Liver (tissue), 8 donors: ENCODE measurements at regions not wholly inside any gene's neighbourhood (a gene's known extent, or its start where the extent isn't known, plus 50 kb on each side); places are given as distances from the start of the nearest gene placed in this dataset.

Experiments used
- DNase-seq: peaks from one replicate; pipeline ENCODE4 v3.0.0-alpha.2; 2017; ENCODE audit warnings: low spot score
- H3K27ac ChIP-seq, 2 donors: one replicate each; pipeline ENCODE4 v1.7.0; 2013; ENCODE audit warnings: inconsistent platforms in 2 of 2, low read length in 2 of 2, control low read depth in 1 of 2, low read depth in 1 of 2, mild to moderate bottlenecking in 1 of 2
- H3K27me3 ChIP-seq, 4 donors: one replicate each; pipeline versions ENCODE4 v1.6.1 to v1.7.0; 2013; ENCODE audit warnings: low read length in 3 of 4, inconsistent platforms in 1 of 4, mild to moderate bottlenecking in 1 of 4, moderate library complexity in 1 of 4; ENCODE audit not compliant: control insufficient read depth in 4 of 4, insufficient read depth in 4 of 4
- H3K36me3 ChIP-seq, 4 donors: one replicate each; pipeline versions ENCODE4 v1.6.1 to v1.7.0; 2013; ENCODE audit warnings: low read length in 3 of 4, mild to moderate bottlenecking in 3 of 4, low read depth in 1 of 4, moderate library complexity in 1 of 4; ENCODE audit not compliant: control insufficient read depth in 4 of 4, insufficient read depth in 3 of 4
- H3K4me1 ChIP-seq, 4 donors: one replicate each; pipeline versions ENCODE4 v1.6.1 to v1.7.0; 2013; ENCODE audit warnings: low read length in 3 of 4, mild to moderate bottlenecking in 3 of 4, moderate library complexity in 1 of 4; ENCODE audit not compliant: control insufficient read depth in 4 of 4, insufficient read depth in 4 of 4
- H3K4me3 ChIP-seq, 3 donors: one replicate each; pipeline versions ENCODE4 v1.6.1 to v1.7.0; 2013; ENCODE audit warnings: low read length in 3 of 3, control low read depth in 1 of 3, low read depth in 1 of 3, mild to moderate bottlenecking in 1 of 3
- H3K9ac ChIP-seq, 2 donors: one replicate each; pipeline ENCODE4 v1.7.0; 2013; ENCODE audit warnings: low read length in 2 of 2, mild to moderate bottlenecking in 2 of 2, moderate library complexity in 2 of 2, control low read depth in 1 of 2, low read depth in 1 of 2
- H3K9me3 ChIP-seq, 4 donors: one replicate each; pipeline versions ENCODE4 v1.6.1 to v1.7.0; 2013; ENCODE audit warnings: low read length in 3 of 4; ENCODE audit not compliant: control insufficient read depth in 4 of 4
- ATF3 ChIP-seq: IDR thresholded peaks from 2 replicates; pipeline ENCODE4 v1.6.1; 2016; ENCODE audit warnings: antibody characterized with exemption
- CTCF ChIP-seq: fragments of 150-350 bp; IDR thresholded peaks from 2 replicates; pipeline ENCODE4 v1.5.1; 2017; ENCODE audit warnings: improper control_type of control experiment, low read depth, low read length; ENCODE audit not compliant: missing input control
- EGR1 ChIP-seq, 2 donors: IDR thresholded peaks; 2 replicates each; pipeline ENCODE4 v1.6.1; 2016 to 2018; ENCODE audit warnings: antibody characterized with exemption in 2 of 2, low read depth in 2 of 2
- FOXA1 ChIP-seq: IDR thresholded peaks from 2 replicates; pipeline ENCODE4 v1.6.1; 2016; ENCODE audit warnings: antibody characterized with exemption
- FOXA2 ChIP-seq: IDR thresholded peaks from 2 replicates; pipeline ENCODE4 v1.6.1; 2016; ENCODE audit warnings: antibody characterized with exemption
- GABPA ChIP-seq, 2 donors: IDR thresholded peaks in 1 of 2; conservative IDR thresholded peaks in 1 of 2; 2 replicates each; pipeline ENCODE4 v1.6.1; 2016; ENCODE audit warnings: antibody characterized with exemption in 2 of 2, mild to moderate bottlenecking in 1 of 2, moderate library complexity in 1 of 2
- HNF4A ChIP-seq, 2 donors: conservative IDR thresholded peaks; 2 replicates each; pipeline ENCODE4 v1.6.1; 2016; ENCODE audit warnings: antibody characterized with exemption in 2 of 2, mild to moderate bottlenecking in 2 of 2
- HNF4G ChIP-seq: IDR thresholded peaks from 2 replicates; pipeline ENCODE4 v1.6.1; 2016; ENCODE audit warnings: antibody characterized with exemption
- JUND ChIP-seq, 2 donors: IDR thresholded peaks; 2 replicates each; pipeline ENCODE4 v1.6.1; 2016; ENCODE audit warnings: antibody characterized with exemption in 2 of 2
- MAX ChIP-seq: IDR thresholded peaks from 2 replicates; pipeline ENCODE4 v1.6.1; 2016; ENCODE audit warnings: antibody characterized with exemption
- NR2F2 ChIP-seq: IDR thresholded peaks from 2 replicates; pipeline ENCODE4 v1.6.1; 2016; ENCODE audit warnings: antibody characterized with exemption
- RAD21 ChIP-seq, 2 donors: IDR thresholded peaks; 2 replicates each; pipeline ENCODE4 v1.6.1; 2016; ENCODE audit warnings: antibody characterized with exemption in 2 of 2, mild to moderate bottlenecking in 2 of 2
- REST ChIP-seq: IDR thresholded peaks from 2 replicates; pipeline ENCODE4 v1.6.1; 2016; ENCODE audit warnings: antibody characterized with exemption, mild to moderate bottlenecking
- RXRA ChIP-seq, 2 donors: IDR thresholded peaks; 2 replicates each; pipeline ENCODE4 v1.6.1; 2017 to 2018; ENCODE audit warnings: antibody characterized with exemption in 2 of 2, mild to moderate bottlenecking in 1 of 2
- SP1 ChIP-seq: IDR thresholded peaks from 2 replicates; pipeline ENCODE4 v1.6.1; 2018; ENCODE audit warnings: antibody characterized with exemption, mild to moderate bottlenecking
- TAF1 ChIP-seq: conservative IDR thresholded peaks from 2 replicates; pipeline ENCODE4 v1.6.1; 2016; ENCODE audit warnings: antibody characterized with exemption, mild to moderate bottlenecking
- YY1 ChIP-seq: IDR thresholded peaks from 2 replicates; pipeline ENCODE4 v1.6.1; 2016; ENCODE audit warnings: antibody characterized with exemption, mild to moderate bottlenecking
- ZBTB33 ChIP-seq: IDR thresholded peaks from 2 replicates; pipeline ENCODE4 v1.6.1; 2016; ENCODE audit warnings: antibody characterized with exemption
- WGBS: extraction: QIAGEN DNeasy Blood & Tissue Kit; methylation state at CpG from one replicate; pipeline ENCODE4 v1.1.7; 2013; 5-methylcytosine and 5-hydroxymethylcytosine counted together
- donor health status: healthy.
- donor health status: healthy.
- donor health status: healthy.
- donor health status: healthy.
- donor health status: healthy.

DNA sequence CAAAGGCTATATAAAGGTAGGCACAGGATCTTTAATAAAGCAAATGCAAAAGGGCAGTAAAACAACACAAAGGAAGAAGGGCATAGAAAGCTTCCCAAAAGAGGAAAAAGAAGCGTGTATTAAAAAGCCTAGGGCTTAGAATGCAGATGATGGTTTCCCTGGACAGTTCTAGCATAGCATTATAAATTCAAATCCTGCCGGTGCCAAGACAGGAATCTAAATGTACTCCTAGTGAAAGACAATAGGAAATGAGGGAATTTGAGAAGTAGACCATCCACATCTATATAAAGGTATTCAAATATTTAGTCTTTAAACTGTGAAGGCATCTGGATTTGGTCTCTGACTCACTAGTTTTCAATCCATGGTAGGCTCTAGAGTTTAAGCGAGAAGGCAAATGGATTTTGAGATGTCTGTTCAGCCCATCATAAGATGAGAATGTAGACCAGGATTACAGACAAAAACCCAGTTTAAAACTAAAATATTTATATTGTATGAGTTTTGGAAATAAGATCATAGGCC is 431.8 kb downstream of the TBL1XR1 start:
- 90% methylated on average over 3 of the region's 3 CpGs for WGBS
- Histone ChIP-seq H3K9ac (peak overlapping the region in 1 of 2 donors; percentile 7), H3K27ac (no peak overlapping the region), H3K27me3 (no peaks in the 10 kb centered on the region), H3K4me1 (no peaks in the 10 kb centered on the region), H3K4me3 (no peak overlapping the region), H3K36me3 (no peaks in the 10 kb centered on the region), H3K9me3 (peaks cover 0 to 17% (median 4%) of the 10 kb centered on the region in 4 donors)
- TF ChIP-seq REST (no peak), MAX (no peak), FOXA1 (no peak), TAF1 (no peak), CTCF (no peak), RAD21 (IDR thresholded peaks at IDR 0.05) (no peak), YY1 (no peak), FOXA2 (no peak), JUND (IDR thresholded peaks at IDR 0.05) (no peak), RXRA (IDR thresholded peaks at IDR 0.05) (no peak), HNF4G (no peak), EGR1 (IDR thresholded peaks at IDR 0.05; ENCODE audit: low read depth in 2 of 2) (no peak), HNF4A (conservative IDR thresholded peaks at IDR 0.05) (no peak), SP1 (no peak), GABPA (IDR thresholded peaks at IDR 0.05 in 1 of 2, conservative IDR thresholded peaks at IDR 0.05 in 1 of 2) (no peak), ZBTB33 (no peak), NR2F2 (no peak), ATF3 (no peak)
- DNase-seq: no peak
